ENCODE measurements at regions not wholly inside any gene's neighbourhood (a gene's known extent, or its start where the extent isn't known, plus 50 kb on each side); places are given as distances from the start of the nearest gene placed in this dataset.

DNA sequence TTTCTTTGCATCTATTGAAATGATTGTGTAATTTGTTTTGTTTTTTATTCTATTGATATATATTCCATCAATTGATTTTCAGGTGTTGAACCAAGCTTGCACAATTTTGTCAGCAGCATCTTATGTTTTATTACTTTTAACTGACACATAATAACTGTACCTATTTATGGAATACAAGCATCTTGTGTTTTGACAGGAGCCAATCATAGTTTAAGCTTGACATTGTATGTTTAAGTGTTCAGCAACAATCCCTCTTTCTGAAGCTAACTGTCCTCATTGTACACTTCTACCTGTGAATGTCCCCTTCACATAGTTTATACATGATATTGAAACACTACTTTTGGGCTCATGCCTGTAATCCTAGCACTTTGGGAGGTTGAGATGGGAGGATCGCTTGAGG is 1017.6 kb upstream of the GYPC start:
- Histone ChIP-seq H3K27ac (no peak overlapping the region), H3K4me1 (no peaks in the 10 kb centered on the region), H3K27me3 (no peaks in the 10 kb centered on the region), H3K4me3 (no peak overlapping the region), H3K9me3 (peaks cover 0 to 7% (median 2%) of the 10 kb centered on the region in 4 donors), H3K36me3 (no peaks in the 10 kb centered on the region)
- 83 to 100% (median 91%) methylated on average over 1 of the region's 1 CpG for WGBS, 5 donors
- DNase-seq = no peak
- intact Hi-C loops (cut with DNase I; ENCODE audit: low total_unique reads) = no loop called here
- no peak for TF ChIP-seq POLR2A (IDR thresholded peaks at IDR 0.05)
- no peak for TF ChIP-seq POLR2AphosphoS5 (IDR thresholded peaks at IDR 0.05)
- TF ChIP-seq, protein P1, sequence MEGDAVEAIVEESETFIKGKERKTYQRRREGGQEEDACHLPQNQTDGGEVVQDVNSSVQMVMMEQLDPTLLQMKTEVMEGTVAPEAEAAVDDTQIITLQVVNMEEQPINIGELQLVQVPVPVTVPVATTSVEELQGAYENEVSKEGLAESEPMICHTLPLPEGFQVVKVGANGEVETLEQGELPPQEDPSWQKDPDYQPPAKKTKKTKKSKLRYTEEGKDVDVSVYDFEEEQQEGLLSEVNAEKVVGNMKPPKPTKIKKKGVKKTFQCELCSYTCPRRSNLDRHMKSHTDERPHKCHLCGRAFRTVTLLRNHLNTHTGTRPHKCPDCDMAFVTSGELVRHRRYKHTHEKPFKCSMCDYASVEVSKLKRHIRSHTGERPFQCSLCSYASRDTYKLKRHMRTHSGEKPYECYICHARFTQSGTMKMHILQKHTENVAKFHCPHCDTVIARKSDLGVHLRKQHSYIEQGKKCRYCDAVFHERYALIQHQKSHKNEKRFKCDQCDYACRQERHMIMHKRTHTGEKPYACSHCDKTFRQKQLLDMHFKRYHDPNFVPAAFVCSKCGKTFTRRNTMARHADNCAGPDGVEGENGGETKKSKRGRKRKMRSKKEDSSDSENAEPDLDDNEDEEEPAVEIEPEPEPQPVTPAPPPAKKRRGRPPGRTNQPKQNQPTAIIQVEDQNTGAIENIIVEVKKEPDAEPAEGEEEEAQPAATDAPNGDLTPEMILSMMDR (IDR thresholded peaks at IDR 0.05) = no peak
- no peak for TF ChIP-seq EP300 (IDR thresholded peaks at IDR 0.05)

DNA sequence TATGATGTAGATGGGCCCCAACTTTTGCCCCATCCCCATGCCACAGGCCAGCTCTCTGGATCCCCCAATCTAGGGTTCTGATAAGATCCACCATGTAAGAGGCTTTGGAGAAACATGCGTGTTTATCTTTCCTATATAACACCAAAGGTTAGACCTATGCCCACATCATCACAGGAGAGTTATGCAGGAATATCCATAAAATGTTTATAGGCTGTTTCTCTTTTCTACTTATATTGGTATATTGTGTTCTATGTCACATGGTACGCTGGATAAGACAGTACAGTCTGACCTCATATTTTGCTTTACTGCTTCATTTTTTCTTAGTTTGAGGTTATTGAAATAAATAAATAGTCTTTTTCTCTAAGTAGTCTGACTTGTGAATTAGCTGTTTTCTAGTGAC is 1013.9 kb upstream of the GYPC start:
- no peaks in the 10 kb centered on the region for H3K36me3 ChIP-seq
- intact Hi-C loops (cut with DNase I; ENCODE audit: low total_unique reads) = no loop called here
- H3K27ac ChIP-seq = no peak overlapping the region
- peaks cover 0 to 7% (median 0%) of the 10 kb centered on the region in 4 donors for H3K9me3 ChIP-seq
- no peaks in the 10 kb centered on the region for H3K4me1 ChIP-seq
- DNase-seq = no peak
- no peaks in the 10 kb centered on the region for H3K27me3 ChIP-seq
- TF ChIP-seq POLR2AphosphoS5 (IDR thresholded peaks at IDR 0.05) = no peak
- no peak for TF ChIP-seq POLR2A (IDR thresholded peaks at IDR 0.05)
- TF ChIP-seq, protein P1 (IDR thresholded peaks at IDR 0.05) = no peak
- TF ChIP-seq EP300 (IDR thresholded peaks at IDR 0.05) = no peak
- H3K4me3 ChIP-seq = no peak overlapping the region
- 76 to 93% (median 90%) methylated on average over 2 of the region's 2 CpGs for WGBS, 5 donors

DNA sequence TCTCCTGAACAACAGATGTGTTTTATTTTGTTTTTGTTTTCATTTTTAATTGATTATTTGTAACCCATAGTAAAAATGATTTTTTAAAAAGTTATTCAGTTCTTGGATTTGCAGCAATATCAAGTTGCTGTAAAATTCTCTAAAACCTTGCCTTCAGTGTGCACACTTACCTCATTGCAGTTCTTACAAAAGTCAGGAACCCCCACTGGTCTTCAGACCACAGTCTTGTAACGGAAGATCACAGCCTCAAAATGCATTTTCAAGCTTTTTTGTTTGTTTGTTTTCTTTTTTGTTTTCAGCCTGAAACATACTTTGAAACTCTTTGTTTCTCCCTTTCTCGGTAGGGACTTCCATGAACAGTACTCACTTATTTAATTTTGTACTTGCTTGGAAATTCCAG is 1012.8 kb upstream of the GYPC start:
- intact Hi-C loops (cut with DNase I; ENCODE audit: low total_unique reads) = no loop called here
- H3K9me3 ChIP-seq = peaks cover 0 to 7% (median 0%) of the 10 kb centered on the region in 4 donors
- TF ChIP-seq POLR2AphosphoS5 (IDR thresholded peaks at IDR 0.05) = no peak
- no peaks in the 10 kb centered on the region for H3K36me3 ChIP-seq
- H3K27ac ChIP-seq = no peak overlapping the region
- WGBS, 5 donors = 55 to 74% (median 71%) methylated on average over 2 of the region's 2 CpGs
- H3K4me3 ChIP-seq = no peak overlapping the region
- no peaks in the 10 kb centered on the region for H3K27me3 ChIP-seq
- DNase-seq = no peak
- no peaks in the 10 kb centered on the region for H3K4me1 ChIP-seq

DNA sequence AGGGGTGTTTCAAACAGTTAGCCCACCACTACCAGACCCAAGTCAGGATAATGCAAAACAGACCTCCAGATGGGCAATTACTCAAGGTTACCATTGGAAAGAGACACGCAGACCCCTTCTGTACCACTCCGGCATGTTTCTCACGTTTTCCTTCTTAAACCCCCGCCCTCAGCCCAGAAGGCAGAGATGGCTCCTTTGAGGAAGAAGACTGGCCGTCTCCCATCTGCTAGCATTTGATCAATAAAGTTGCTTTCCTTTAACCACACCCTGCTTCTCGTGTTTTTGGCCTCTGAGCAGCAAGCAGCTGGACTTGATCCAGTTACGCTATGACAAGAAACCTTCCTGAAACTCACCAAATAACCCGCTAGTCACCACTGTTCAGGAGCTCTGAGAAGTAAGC is 1012.4 kb upstream of the GYPC start:
- H3K4me1 ChIP-seq = no peaks in the 10 kb centered on the region
- no peak for TF ChIP-seq EP300 (IDR thresholded peaks at IDR 0.05)
- TF ChIP-seq, protein P1 (IDR thresholded peaks at IDR 0.05) = no peak
- TF ChIP-seq POLR2A (IDR thresholded peaks at IDR 0.05) = no peak
- no peak for TF ChIP-seq POLR2AphosphoS5 (IDR thresholded peaks at IDR 0.05)
- intact Hi-C loops (cut with DNase I; ENCODE audit: low total_unique reads) = no loop called here
- no peaks in the 10 kb centered on the region for H3K36me3 ChIP-seq
- no peak overlapping the region for H3K4me3 ChIP-seq
- H3K27me3 ChIP-seq = no peaks in the 10 kb centered on the region
- 59 to 64% (median 62%) methylated on average over 8 of the region's 8 CpGs for WGBS, 5 donors
- DNase-seq = peak in 1 of 2 donors; percentile 2
- peaks cover 0 to 7% (median 0%) of the 10 kb centered on the region in 4 donors for H3K9me3 ChIP-seq
- H3K27ac ChIP-seq = no peak overlapping the region

DNA sequence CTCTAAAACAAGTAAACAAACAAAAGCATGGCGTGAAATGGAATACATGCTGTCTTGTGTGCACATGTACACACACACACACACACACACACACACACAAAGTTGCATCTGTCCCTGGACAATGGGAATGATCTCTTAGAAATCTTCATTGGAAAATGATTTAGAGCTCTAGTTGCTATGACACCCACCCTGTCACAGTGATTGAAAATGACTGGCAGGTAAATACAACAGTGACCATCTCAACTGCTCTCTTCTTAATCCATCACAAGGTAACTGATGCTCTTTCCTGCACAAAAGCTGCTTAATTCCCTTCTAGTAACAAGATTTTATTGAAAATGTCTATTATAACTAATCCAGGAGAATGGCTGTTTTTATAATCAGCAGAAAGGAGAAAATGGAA is 1011.7 kb upstream of the GYPC start:
- no peaks in the 10 kb centered on the region for H3K4me1 ChIP-seq
- no peak for DNase-seq
- H3K9me3 ChIP-seq = peaks cover 0 to 7% (median 0%) of the 10 kb centered on the region in 4 donors
- no peak overlapping the region for H3K27ac ChIP-seq
- H3K27me3 ChIP-seq = no peaks in the 10 kb centered on the region
- WGBS, 5 donors = 53 to 76% (median 70%) methylated on average over 1 of the region's 1 CpG
- no peak overlapping the region for H3K4me3 ChIP-seq
- TF ChIP-seq POLR2AphosphoS5 (IDR thresholded peaks at IDR 0.05) (no peak), EP300 (IDR thresholded peaks at IDR 0.05) (no peak), POLR2A (IDR thresholded peaks at IDR 0.05) (no peak)
- TF ChIP-seq, protein P1 (IDR thresholded peaks at IDR 0.05) = no peak
- no peaks in the 10 kb centered on the region for H3K36me3 ChIP-seq
- intact Hi-C loops (cut with DNase I; ENCODE audit: low total_unique reads) = no loop called here

All from stomach (tissue), 8 donors.